Iris pigment epithelial cell (primary cell): ENCODE measurements at regions not wholly inside any gene's neighbourhood (a gene's known extent, or its start where the extent isn't known, plus 50 kb on each side); places are given as distances from the start of the nearest gene placed in this dataset.

Source experiments
- DNase-seq: peaks from one replicate; pipeline ENCODE4 v3.0.0-alpha.2; 2011; ENCODE audit warnings: low read depth

DNA sequence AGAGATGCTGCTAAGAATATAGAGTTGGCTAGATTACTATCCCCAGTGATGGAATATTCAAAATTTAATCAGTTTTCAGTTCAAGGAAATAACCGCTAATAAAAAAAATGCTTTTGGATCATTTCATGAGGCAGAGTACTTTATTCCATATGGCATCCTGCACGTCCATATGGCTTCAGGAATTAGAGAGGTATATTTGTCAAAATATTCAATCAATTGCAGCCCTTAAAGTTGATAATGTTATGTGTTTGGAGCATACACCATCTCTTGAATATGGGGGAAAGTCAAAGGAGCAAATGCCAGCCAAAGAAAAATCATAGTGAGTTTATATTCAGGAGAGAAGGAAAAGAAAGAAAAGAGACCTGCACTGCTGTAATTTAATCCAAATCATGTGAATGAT, 266.4 kb downstream of the TMEM182 start:
- DNase-seq = no peak
